ENCODE measurements at regions not wholly inside any gene's neighbourhood (a gene's known extent, or its start where the extent isn't known, plus 50 kb on each side); places are given as distances from the start of the nearest gene placed in this dataset.

GRCh38 chr4:95603393-95603792 lies 54.6 kb upstream of the UNC5C start:
- no peaks in the 10 kb centered on the region for H3K27me3 ChIP-seq (ENCODE audit: insufficient read depth, low read depth, low read length)
- H3K4me2 ChIP-seq (ENCODE audit: low read length) = no peak overlapping the region
- no peaks in the 10 kb centered on the region for H3K9me2 ChIP-seq (ENCODE audit: insufficient read depth, low read length)
- H2AFZ ChIP-seq (ENCODE audit: low read depth, low read length) = no peak overlapping the region
- no peaks in the 10 kb centered on the region for H3F3A ChIP-seq (ENCODE audit: insufficient read depth, low read length, poor library complexity, severe bottlenecking)
- H3K36me3 ChIP-seq (ENCODE audit: insufficient read depth, low read length) = no peaks in the 10 kb centered on the region
- TF ChIP-seq EZH2 (IDR thresholded peaks at IDR 0.05; ENCODE audit: borderline replicate concordance, insufficient read depth, low read length, poor library complexity, severe bottlenecking) (no peak), POLR2AphosphoS5 (IDR thresholded peaks at IDR 0.05) (no peak), MXI1 (conservative IDR thresholded peaks at IDR 0.05; ENCODE audit: poor library complexity, severe bottlenecking) (no peak), SMC3 (conservative IDR thresholded peaks at IDR 0.05; ENCODE audit: poor library complexity) (no peak), CTCF (IDR thresholded peaks at IDR 0.05; ENCODE audit: poor library complexity, severe bottlenecking) (no peak), TAF1 (IDR thresholded peaks at IDR 0.05; ENCODE audit: low read depth) (no peak), RAD21 (conservative IDR thresholded peaks at IDR 0.05) (no peak), EP300 (conservative IDR thresholded peaks at IDR 0.05; ENCODE audit: poor library complexity, severe bottlenecking) (no peak)
- TF ChIP-seq, protein P1, sequence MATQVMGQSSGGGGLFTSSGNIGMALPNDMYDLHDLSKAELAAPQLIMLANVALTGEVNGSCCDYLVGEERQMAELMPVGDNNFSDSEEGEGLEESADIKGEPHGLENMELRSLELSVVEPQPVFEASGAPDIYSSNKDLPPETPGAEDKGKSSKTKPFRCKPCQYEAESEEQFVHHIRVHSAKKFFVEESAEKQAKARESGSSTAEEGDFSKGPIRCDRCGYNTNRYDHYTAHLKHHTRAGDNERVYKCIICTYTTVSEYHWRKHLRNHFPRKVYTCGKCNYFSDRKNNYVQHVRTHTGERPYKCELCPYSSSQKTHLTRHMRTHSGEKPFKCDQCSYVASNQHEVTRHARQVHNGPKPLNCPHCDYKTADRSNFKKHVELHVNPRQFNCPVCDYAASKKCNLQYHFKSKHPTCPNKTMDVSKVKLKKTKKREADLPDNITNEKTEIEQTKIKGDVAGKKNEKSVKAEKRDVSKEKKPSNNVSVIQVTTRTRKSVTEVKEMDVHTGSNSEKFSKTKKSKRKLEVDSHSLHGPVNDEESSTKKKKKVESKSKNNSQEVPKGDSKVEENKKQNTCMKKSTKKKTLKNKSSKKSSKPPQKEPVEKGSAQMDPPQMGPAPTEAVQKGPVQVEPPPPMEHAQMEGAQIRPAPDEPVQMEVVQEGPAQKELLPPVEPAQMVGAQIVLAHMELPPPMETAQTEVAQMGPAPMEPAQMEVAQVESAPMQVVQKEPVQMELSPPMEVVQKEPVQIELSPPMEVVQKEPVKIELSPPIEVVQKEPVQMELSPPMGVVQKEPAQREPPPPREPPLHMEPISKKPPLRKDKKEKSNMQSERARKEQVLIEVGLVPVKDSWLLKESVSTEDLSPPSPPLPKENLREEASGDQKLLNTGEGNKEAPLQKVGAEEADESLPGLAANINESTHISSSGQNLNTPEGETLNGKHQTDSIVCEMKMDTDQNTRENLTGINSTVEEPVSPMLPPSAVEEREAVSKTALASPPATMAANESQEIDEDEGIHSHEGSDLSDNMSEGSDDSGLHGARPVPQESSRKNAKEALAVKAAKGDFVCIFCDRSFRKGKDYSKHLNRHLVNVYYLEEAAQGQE (IDR thresholded peaks at IDR 0.05; ENCODE audit: borderline replicate concordance) = no peak
- no peaks in the 10 kb centered on the region for H3K79me2 ChIP-seq (replicated peaks; ENCODE audit: insufficient read depth, low read length)
- no peak overlapping the region for H3K4me3 ChIP-seq (ENCODE audit: low read length)
- H4K20me1 ChIP-seq (ENCODE audit: insufficient read depth) = no peaks in the 10 kb centered on the region
- H3K9me3 ChIP-seq (ENCODE audit: low read length) = no peaks in the 10 kb centered on the region
- no peak overlapping the region for H3K9ac ChIP-seq (ENCODE audit: low read length)
- H3K27ac ChIP-seq (ENCODE audit: low read length) = no peak overlapping the region

- Histone ChIP-seq H3K27ac (ENCODE audit: low read length) (no peak overlapping the region), H3K36me3 (ENCODE audit: insufficient read depth, low read length) (no peaks in the 10 kb centered on the region), H3K9me2 (ENCODE audit: insufficient read depth, low read length) (no peaks in the 10 kb centered on the region), H3K27me3 (ENCODE audit: insufficient read depth, low read depth, low read length) (no peaks in the 10 kb centered on the region), H4K20me1 (ENCODE audit: insufficient read depth) (no peaks in the 10 kb centered on the region), H3K4me2 (ENCODE audit: low read length) (no peak overlapping the region), H2AFZ (ENCODE audit: low read depth, low read length) (no peak overlapping the region), H3K79me2 (replicated peaks; ENCODE audit: insufficient read depth, low read length) (no peaks in the 10 kb centered on the region), H3F3A (ENCODE audit: insufficient read depth, low read length, poor library complexity, severe bottlenecking) (no peaks in the 10 kb centered on the region), H3K4me3 (ENCODE audit: low read length) (no peak overlapping the region), H3K9ac (ENCODE audit: low read length) (no peak overlapping the region), H3K9me3 (ENCODE audit: low read length) (no peaks in the 10 kb centered on the region)
- TF ChIP-seq POLR2AphosphoS5 (IDR thresholded peaks at IDR 0.05) = no peak
- TF ChIP-seq, protein P1 (IDR thresholded peaks at IDR 0.05; ENCODE audit: borderline replicate concordance) = no peak
- TF ChIP-seq MXI1 (conservative IDR thresholded peaks at IDR 0.05; ENCODE audit: poor library complexity, severe bottlenecking) = no peak
- TF ChIP-seq EP300 (conservative IDR thresholded peaks at IDR 0.05; ENCODE audit: poor library complexity, severe bottlenecking) = no peak
- TF ChIP-seq TAF1 (IDR thresholded peaks at IDR 0.05; ENCODE audit: low read depth) = no peak
- no peak for TF ChIP-seq SMC3 (conservative IDR thresholded peaks at IDR 0.05; ENCODE audit: poor library complexity)
- TF ChIP-seq CTCF (IDR thresholded peaks at IDR 0.05; ENCODE audit: poor library complexity, severe bottlenecking) = no peak
- no peak for TF ChIP-seq EZH2 (IDR thresholded peaks at IDR 0.05; ENCODE audit: borderline replicate concordance, insufficient read depth, low read length, poor library complexity, severe bottlenecking)
- no peak for TF ChIP-seq RAD21 (conservative IDR thresholded peaks at IDR 0.05)
Observed at GRCh38 chr4:95602872-95603271, 54.1 kb upstream of the UNC5C start.

Measured in neural cell (in vitro differentiated cells).